Prostate gland (tissue), 2 donors: ENCODE measurements at regions not wholly inside any gene's neighbourhood (a gene's known extent, or its start where the extent isn't known, plus 50 kb on each side); places are given as distances from the start of the nearest gene placed in this dataset.

Source experiments
- POLR2AphosphoS5 ChIP-seq: sonication (generic); formaldehyde crosslinking; IDR thresholded peaks from one replicate; pipeline ENCODE4 v1.6.1; 2017; ENCODE audit warnings: antibody characterized with exemption
- TF ChIP-seq, protein P1 (sequence below), 4 experiments: fragments of 200-600 bp in 2 of 4; fragments of 450-650 bp in 2 of 4; sonication (generic) in 2 of 4; IDR thresholded peaks; 1 replicate in 3 of 4; 2 replicates in 1 of 4; pipeline ENCODE4 v1.5.1; 2016 to 2019; ENCODE audit warnings: antibody characterized with exemption in 4 of 4, mild to moderate bottlenecking in 2 of 4, moderate library complexity in 2 of 4

DNA sequence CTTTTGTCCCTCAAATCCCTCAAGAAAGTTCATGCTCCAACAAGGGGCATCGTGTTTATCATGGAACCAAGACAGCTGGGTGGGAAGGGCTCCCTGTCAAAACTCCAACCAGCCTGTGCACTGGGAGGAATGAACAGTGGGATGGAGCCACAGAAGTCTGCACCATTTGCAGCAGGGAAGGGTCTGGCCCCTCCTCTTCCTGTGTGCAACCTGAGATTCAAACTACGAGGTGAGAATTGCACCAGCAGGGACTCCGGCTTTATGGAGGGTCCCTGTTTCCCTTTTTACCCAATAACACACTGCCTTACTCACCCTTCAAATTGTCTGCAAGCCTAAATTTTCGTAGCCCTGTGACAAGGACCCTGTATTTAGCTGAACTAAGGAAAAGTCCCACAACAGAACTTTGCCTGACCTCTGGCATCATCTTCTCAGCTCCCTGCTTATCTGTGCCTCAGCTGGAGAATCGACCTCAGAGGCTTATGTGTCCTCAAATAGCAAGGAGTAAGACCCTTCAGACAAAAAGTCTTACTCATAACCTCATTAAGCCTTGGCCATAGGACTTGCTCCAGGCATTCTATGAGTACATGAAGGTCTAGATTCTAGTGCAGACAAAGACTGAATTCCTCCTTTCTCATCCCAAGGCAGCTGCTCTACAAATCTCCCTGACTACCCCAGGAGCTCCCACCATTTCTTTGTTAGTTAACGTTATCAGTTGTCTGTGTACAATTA, 178.3 kb upstream of the SERPINE2 start:
- TF ChIP-seq, protein P1, sequence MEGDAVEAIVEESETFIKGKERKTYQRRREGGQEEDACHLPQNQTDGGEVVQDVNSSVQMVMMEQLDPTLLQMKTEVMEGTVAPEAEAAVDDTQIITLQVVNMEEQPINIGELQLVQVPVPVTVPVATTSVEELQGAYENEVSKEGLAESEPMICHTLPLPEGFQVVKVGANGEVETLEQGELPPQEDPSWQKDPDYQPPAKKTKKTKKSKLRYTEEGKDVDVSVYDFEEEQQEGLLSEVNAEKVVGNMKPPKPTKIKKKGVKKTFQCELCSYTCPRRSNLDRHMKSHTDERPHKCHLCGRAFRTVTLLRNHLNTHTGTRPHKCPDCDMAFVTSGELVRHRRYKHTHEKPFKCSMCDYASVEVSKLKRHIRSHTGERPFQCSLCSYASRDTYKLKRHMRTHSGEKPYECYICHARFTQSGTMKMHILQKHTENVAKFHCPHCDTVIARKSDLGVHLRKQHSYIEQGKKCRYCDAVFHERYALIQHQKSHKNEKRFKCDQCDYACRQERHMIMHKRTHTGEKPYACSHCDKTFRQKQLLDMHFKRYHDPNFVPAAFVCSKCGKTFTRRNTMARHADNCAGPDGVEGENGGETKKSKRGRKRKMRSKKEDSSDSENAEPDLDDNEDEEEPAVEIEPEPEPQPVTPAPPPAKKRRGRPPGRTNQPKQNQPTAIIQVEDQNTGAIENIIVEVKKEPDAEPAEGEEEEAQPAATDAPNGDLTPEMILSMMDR (IDR thresholded peaks at IDR 0.05), result no peak
- TF ChIP-seq POLR2AphosphoS5, result no peak
